ENCODE measurements at regions not wholly inside any gene's neighbourhood (a gene's known extent, or its start where the extent isn't known, plus 50 kb on each side); places are given as distances from the start of the nearest gene placed in this dataset.

GRCh38 chr7:20508109-20508508 is 107.4 kb upstream of the ABCB5 start:
- TF ChIP-seq, protein P1, sequence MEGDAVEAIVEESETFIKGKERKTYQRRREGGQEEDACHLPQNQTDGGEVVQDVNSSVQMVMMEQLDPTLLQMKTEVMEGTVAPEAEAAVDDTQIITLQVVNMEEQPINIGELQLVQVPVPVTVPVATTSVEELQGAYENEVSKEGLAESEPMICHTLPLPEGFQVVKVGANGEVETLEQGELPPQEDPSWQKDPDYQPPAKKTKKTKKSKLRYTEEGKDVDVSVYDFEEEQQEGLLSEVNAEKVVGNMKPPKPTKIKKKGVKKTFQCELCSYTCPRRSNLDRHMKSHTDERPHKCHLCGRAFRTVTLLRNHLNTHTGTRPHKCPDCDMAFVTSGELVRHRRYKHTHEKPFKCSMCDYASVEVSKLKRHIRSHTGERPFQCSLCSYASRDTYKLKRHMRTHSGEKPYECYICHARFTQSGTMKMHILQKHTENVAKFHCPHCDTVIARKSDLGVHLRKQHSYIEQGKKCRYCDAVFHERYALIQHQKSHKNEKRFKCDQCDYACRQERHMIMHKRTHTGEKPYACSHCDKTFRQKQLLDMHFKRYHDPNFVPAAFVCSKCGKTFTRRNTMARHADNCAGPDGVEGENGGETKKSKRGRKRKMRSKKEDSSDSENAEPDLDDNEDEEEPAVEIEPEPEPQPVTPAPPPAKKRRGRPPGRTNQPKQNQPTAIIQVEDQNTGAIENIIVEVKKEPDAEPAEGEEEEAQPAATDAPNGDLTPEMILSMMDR (IDR thresholded peaks at IDR 0.05), result no peak
- no peak for TF ChIP-seq POLR2A (IDR thresholded peaks at IDR 0.05)

Measured in vagina (tissue), 2 donors.